ENCODE measurements at regions not wholly inside any gene's neighbourhood (a gene's known extent, or its start where the extent isn't known, plus 50 kb on each side); places are given as distances from the start of the nearest gene placed in this dataset.

DNA sequence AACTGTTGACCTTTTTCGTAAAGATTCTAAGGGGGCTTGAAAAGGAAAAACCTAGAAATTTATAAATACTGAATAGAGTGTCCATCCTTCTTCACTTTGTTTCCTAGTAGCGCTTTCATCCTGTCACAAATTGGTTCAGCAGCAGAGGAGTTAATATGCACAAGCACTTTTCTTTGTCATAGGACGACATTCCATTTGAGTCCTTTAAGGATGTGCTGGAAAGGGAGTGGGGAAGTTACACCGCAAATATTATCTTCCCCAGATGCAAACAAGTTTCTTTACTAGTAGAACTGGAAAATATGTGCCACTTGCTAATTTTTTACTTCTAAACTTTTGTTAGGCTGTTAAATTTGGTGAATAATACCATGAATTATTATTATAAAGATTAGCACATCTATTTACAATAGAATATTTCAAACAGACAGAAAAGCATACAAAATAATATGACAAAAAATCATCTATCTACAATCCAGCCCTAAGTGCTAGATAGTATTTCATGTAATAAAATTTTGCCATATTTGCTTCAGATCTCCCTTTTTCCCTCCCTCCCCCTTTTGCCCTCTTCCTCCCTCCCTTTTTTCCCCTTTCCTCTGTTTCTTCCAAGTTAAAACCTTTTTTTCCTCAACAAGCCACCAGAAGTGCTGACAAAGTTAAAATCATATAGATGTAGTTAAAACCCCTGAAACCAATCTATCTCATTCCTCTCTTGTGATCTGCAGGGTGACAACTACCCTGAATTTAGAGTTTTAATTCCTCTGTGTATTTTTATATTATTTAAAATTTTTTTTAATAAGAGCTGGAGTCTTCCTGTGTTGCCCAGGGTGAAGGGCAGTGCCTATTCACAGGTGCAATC lies 50.5 kb upstream of the MAP4K3 start:
- TF ChIP-seq CTCF (conservative IDR thresholded peaks at IDR 0.05; ENCODE audit: low read depth, low read length) (no peak), EZH2 (IDR thresholded peaks at IDR 0.05; ENCODE audit: borderline replicate concordance, low read depth, low read length, poor library complexity, severe bottlenecking) (no peak)
- intact Hi-C loops (cut with micrococcal nuclease; ENCODE audit: unreplicated experiment) = no loop called here
- no peaks in the 10 kb centered on the region for H3K27me3 ChIP-seq (replicated peaks; ENCODE audit: insufficient read depth, low read depth, low read length, poor library complexity)
- POLR2A ChIA-PET (ENCODE audit: low non-redundant PET) = no interaction called here
- H3K27ac ChIP-seq (ENCODE audit: low read depth, low read length, poor library complexity, severe bottlenecking) = no peak overlapping the region
- BruUV-seq (replicated peaks) = no TSS peak
- H3K4me1 ChIP-seq (ENCODE audit: insufficient read depth, low read length, poor library complexity, severe bottlenecking) = peaks cover 6% of the 10 kb centered on the region
- no peak for DNase-seq (ENCODE audit: low spot score)
- H3K9me3 ChIP-seq (ENCODE audit: low read depth, low read length, poor library complexity, severe bottlenecking) = no peaks in the 10 kb centered on the region
- no peaks in the 10 kb centered on the region for H3K36me3 ChIP-seq (ENCODE audit: insufficient read depth, low read length, poor library complexity, severe bottlenecking)
- CTCF ChIA-PET = no interaction called here
- H3K4me3 ChIP-seq (ENCODE audit: low read depth, low read length, poor library complexity, severe bottlenecking) = no peak overlapping the region

DNA sequence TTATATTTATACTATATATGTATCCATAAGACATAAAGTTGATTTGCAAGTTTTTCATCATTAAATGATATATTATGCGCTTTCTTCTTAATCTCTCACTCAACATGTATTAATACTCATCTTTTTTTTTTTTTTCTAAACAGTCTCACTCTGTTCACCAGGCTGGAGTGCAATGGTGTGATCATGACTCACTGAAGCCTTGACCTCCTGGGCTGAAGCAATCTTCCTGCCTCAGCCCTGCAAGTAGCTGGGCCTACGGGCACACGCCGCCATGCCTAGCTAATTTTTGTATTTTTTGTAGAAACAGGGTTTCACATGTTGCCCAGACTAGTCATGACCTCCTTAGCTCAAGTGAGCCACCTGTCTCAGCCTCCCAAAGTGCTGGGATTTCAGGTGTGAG lies 51.4 kb upstream of the MAP4K3 start:
- H3K4me3 ChIP-seq (ENCODE audit: low read depth, low read length, poor library complexity, severe bottlenecking) = no peak overlapping the region
- no peaks in the 10 kb centered on the region for H3K9me3 ChIP-seq (ENCODE audit: low read depth, low read length, poor library complexity, severe bottlenecking)
- POLR2A ChIA-PET (ENCODE audit: low non-redundant PET) = no interaction called here
- DNase-seq (ENCODE audit: low spot score) = no peak
- no peak for TF ChIP-seq CTCF (conservative IDR thresholded peaks at IDR 0.05; ENCODE audit: low read depth, low read length)
- no peak for TF ChIP-seq EZH2 (IDR thresholded peaks at IDR 0.05; ENCODE audit: borderline replicate concordance, low read depth, low read length, poor library complexity, severe bottlenecking)
- no peak overlapping the region for H3K27ac ChIP-seq (ENCODE audit: low read depth, low read length, poor library complexity, severe bottlenecking)
- no TSS peak for BruUV-seq (replicated peaks)
- intact Hi-C loops (cut with micrococcal nuclease; ENCODE audit: unreplicated experiment) = no loop called here
- H3K36me3 ChIP-seq (ENCODE audit: insufficient read depth, low read length, poor library complexity, severe bottlenecking) = no peaks in the 10 kb centered on the region
- CTCF ChIA-PET = no interaction called here
- H3K27me3 ChIP-seq (replicated peaks; ENCODE audit: insufficient read depth, low read depth, low read length, poor library complexity) = no peaks in the 10 kb centered on the region
- peaks cover 11% of the 10 kb centered on the region for H3K4me1 ChIP-seq (ENCODE audit: insufficient read depth, low read length, poor library complexity, severe bottlenecking)

DNA sequence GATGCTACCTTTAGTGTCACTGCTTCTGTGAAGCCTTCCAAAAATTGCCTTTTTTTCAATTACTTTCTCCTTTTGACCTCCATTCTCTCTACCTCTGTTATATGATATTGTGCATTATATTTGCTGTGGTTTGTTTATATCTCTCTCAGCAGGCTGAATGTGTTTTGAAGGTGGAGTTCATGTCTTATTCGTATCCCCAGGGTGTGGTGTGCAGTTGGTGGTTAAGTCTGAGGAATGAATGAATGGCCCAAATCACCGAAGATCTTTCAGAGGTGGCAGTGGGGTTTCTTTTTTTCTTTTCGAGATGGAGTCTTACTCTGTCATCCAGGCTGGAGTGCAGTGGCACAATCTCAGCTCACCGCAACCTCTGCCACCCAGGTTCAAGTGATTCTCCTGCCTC lies 53.5 kb upstream of the MAP4K3 start:
- Histone ChIP-seq H3K27ac (ENCODE audit: low read depth, low read length, poor library complexity, severe bottlenecking) (no peak overlapping the region), H3K27me3 (replicated peaks; ENCODE audit: insufficient read depth, low read depth, low read length, poor library complexity) (no peaks in the 10 kb centered on the region), H3K4me1 (ENCODE audit: insufficient read depth, low read length, poor library complexity, severe bottlenecking) (peaks cover 11% of the 10 kb centered on the region), H3K9me3 (ENCODE audit: low read depth, low read length, poor library complexity, severe bottlenecking) (no peaks in the 10 kb centered on the region), H3K36me3 (ENCODE audit: insufficient read depth, low read length, poor library complexity, severe bottlenecking) (no peaks in the 10 kb centered on the region), H3K4me3 (ENCODE audit: low read depth, low read length, poor library complexity, severe bottlenecking) (no peak overlapping the region)
- BruUV-seq (replicated peaks) = no TSS peak
- DNase-seq (ENCODE audit: low spot score) = no peak
- CTCF ChIA-PET = no interaction called here
- TF ChIP-seq CTCF (conservative IDR thresholded peaks at IDR 0.05; ENCODE audit: low read depth, low read length) (no peak), EZH2 (IDR thresholded peaks at IDR 0.05; ENCODE audit: borderline replicate concordance, low read depth, low read length, poor library complexity, severe bottlenecking) (no peak)
- POLR2A ChIA-PET (ENCODE audit: low non-redundant PET) = no interaction called here
- intact Hi-C loops (cut with micrococcal nuclease; ENCODE audit: unreplicated experiment) = no loop called here

Data from A673 (cell line).